NCI-H2171 (cell line): ENCODE measurements at regions not wholly inside any gene's neighbourhood (a gene's known extent, or its start where the extent isn't known, plus 50 kb on each side); places are given as distances from the start of the nearest gene placed in this dataset.

Source experiments
- DNase-seq: peaks from one replicate; lab custom pipeline; 2025; lab: John Stamatoyannopoulos, UW

DNA sequence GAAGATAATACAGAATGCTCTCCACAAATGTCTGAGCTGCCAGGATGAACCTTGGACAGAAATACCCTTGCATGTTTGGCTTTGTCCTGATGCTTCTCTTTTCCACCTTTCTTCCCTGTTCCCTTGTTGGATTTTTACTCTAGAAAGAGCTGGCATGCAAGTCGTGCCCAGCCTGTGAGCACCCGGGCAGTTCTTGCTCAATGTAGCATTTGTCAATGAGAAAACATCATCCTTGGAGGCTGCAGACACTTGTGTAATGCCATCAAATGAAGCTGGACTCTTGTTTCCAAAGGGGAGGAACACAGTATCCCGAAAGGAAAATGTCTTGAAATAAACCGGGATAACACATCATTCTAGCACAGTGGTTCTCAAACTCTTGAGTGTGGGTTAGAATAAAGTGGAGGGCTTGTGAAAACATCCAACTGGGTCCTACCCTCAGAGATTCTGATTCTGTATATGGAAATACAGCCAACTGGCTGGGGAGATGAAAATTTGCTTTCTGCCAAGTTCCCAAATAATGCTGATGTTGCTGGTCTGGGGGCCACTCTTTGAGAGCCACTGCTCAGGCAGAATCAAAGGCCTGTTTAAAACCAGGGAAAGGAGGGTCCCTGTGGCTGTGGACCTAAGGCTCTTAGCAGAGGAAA is 237.2 kb downstream of the SPATA18 start:
- no peak for DNase-seq

DNA sequence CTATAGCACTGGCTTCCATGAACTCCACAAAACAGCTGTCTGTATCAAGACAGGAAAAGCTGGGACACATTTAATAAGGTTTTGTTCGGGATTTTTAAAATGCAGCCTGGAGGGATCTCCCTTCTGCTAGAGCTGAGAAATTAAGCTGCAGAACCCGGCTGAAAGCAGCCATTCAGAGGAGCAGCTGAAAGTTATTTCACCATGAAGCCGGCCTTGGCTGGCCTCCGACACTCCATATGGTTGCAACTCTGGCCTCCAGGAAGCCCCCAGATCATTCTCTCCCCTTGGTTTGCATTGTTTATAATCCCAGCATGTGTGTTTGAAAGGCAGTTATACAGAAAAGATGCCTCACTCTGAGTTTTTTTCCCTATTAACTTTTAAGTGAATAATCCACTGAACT is 239.4 kb downstream of the SPATA18 start:
- DNase-seq: no peak

DNA sequence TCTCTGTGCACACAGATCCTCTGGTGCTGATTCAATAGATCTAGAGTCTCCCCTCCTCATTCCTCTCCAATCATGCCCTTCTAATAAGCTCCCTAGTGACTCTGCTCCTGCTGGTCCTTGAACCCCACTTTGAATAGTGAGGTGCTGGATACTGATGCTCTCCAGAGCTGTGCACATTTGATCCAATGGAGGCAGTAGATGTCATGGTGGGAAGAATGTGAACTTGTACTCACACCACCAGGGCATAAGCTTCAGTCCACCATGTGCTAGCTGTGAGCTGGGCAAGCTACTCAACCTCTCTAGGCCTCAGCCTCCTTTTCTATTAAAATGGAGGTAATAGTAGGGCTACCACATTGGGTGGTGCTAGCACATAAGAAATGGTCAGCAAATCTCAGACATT is 241.1 kb downstream of the SPATA18 start:
- no peak for DNase-seq

DNA sequence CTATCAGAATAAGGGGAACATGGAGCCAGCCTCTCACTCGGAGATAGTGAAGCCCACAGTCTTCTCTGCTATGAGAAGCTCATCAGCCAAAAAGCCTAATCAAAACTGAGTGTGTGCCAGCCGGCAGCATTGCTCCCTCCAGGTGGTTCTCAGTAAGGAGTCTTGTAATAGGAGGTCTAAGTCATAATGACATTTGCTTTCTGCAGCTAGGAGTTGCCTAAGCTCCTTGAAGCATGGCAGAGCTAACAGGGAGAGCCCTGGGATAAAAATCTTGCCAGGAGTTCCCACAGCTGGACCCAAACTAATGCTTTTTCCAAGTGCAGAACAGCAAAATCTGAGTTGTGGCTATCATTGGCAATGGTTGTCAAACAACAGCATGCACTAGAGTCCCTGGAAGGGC is 245.2 kb downstream of the SPATA18 start:
- DNase-seq: no peak

DNA sequence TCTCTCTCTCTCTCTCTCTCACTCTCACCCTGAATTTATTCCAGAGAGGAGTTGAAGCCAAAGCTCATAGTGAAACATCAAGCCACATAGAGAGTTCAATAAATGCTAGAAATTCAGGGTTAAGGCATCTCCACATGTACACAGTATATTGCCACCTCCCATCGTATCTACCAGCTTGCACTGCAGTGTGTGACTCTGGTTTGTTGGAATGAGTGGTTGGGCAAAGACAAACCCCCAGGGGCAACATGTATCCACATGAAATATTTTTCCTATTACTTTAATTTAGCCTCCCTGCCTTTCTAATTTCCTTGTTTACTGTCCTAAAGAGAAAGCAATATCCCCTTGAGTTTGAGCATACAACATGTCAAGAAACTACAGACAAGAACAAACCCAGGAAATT is 247.3 kb downstream of the SPATA18 start:
- DNase-seq: peak; percentile 0

DNA sequence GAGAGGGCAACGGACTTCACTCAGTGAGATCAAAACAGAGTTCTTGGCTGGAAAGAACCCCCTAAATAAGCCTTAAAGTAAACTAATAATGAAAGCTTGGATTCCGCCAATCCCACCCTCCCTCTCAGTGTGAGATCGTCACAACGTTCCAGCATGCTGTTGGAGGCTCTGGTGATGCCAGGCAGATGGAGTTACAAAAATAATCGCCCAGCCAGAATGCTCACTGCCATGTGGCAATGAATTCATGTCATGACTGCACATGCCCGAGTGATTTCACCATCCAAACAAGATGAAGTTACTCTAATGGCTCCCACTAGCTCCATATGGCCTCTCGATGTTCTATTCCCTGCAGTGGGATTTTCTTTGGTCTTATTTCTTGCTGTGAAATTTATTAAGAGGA is 248.0 kb downstream of the SPATA18 start:
- DNase-seq: peak; percentile 68

DNA sequence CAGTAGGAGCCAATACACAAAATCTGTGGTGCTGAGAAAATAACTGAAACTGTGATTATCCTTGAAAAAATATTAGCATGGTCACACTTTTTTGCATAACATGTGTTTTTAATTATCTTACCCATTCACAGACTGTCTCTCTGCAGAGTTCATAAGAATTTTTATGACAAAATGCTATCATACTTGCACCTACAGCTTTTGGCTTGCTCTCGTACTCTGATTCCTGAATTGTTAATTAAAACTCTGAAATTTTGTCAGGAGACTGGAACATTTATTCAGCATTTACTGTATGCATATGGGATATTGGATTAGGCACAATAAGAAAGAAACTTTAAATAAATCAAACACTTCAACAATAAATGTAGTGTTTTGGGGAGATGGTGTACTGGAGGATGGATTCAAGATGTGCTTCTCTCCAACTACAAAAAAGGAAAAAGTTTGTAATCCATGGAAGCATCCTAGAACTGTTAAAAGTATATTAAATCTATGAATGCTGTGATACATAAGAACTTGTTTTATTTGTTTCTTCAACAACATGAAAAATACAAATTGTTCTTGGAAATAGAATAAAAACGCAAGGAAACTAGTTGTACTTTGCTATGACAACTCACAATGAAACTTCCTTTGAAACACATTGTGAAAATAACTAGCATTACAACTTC is 260.5 kb downstream of the SPATA18 start:
- no peak for DNase-seq

DNA sequence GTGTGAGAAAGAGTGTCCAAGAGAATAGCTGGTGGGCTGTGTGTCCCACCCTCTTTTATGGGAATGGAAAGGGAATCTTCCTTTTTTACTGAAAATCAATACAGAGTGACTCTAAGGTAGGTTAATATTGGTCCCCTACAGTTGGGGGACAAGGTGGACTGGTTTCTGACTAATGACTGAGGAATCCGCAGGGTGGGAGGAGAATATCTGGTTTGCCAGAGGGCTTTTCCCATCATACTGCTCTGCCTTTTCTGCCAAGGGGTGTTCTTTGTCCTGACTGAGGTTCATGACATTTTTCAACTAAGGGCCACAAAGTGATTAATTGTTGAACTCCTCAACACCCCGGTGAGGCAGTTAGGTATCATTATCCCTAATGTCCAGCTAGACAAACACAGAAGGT is 261.6 kb downstream of the SPATA18 start:
- no peak for DNase-seq

DNA sequence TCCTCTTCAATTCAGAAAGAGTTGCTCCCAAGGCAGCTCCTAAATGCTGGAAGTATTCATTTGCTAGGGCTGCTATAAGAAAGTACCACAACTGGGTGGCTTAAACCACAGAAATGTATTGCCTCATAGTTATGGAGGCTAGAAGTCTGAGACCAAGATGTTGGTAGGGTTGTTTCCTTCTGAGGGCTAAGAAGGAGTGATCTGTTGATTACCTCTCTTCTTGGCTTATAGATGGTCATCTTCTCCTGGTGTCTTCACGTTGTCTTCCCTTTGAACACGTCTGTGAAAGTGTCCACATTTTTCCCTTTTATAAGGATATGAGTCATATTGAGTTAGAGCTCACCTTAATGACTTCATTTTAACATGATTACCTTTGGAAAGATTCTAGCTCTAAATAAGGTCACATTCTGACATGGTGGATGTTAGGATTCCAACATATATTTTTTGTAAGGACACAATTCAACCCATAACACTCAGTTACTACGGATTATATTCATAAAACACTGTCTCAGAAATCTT is 266.3 kb downstream of the SPATA18 start:
- DNase-seq: no peak

DNA sequence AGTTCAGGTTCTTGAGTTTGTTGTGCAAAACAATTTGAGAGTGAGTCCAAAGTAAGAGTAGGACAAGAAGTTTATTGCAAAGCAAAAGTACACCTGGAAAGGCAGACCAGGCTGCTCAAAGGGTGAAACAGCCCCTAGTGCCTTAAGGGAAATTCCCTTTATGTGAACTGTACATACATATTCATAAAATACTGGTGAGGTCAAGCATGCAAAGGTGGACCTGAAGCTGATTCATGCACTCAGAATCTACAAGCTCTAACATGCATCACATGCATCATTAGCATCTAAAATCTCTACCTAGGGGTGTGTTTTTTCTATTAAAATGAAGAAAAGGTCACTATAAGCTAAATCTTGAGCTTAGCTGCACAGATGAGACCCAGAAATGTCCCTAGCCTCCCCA is 266.9 kb downstream of the SPATA18 start:
- DNase-seq: no peak

DNA sequence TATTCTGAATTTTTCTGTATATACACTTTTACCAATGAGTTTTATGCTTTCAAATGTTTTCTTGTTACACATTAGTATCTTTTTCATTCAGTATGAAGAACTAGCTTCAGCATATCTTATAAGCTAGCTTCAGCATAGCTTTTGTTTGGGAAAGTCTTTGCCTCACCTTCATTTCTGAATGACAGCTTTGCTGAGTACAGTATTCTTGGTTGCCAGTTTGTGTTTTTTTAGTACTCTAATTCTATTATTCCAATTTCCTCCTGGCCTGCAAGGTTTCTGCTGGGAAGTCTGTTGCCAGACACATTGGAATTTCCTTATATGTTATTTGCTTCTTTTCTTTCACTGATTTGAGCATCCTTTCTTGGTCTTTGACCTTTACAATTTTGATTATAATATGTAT is 278.8 kb downstream of the SPATA18 start:
- no peak for DNase-seq

DNA sequence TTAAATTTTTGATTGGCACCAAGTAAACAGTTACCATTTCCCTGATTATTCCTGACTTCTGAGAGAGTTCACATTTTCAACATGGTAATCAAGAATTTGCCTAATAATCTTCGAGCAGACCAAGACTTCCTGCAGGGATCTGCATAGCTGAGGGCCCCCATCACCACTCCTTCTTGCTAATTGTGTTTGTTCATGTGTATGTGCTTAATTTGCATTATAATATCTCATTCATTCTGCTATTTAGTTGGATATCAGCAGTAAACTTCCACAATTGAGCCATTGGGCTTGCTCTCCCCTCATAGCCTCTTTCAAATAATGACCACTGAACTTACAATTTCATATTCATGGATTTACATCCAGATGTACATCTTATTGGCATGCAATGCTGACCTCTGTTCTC is 292.5 kb downstream of the SPATA18 start:
- no peak for DNase-seq

DNA sequence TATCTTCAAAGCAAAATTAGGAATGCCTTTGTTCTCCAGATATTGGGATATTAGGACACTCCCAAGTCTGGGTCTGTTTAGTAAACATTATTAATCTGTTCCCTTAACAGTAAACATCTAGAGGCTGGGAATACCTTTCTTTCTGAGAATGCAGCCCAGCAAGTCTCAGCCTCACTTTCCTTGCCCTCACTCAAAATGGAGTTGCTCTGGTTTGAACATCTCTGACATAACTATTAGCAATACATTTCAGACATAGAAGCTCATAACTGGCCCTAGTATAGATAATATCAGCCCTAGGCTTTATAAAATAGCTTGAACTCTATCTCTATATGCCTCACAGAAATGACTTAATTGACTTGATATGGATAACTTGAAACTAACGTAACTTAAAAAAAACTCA is 299.8 kb downstream of the SPATA18 start:
- DNase-seq: no peak

DNA sequence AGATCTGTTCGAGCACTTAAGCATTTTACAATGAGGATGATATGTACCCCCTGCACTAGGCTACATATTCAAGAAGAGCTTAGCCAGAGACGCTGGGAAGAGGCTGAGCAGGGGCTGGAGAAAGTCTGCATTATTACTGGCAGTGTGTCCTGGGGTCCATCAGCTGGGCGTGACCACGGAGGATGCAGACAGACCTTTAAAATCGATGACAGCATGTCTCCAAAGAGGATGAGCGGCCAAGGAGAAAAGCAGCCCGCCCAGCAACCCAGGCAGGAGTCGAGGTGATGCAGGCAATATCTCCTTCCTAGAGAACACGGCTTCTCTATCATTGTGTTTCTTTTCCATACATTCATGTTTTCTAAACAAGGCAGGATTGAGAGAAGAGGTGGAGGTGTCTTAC is 300.7 kb downstream of the USP46 start:
- DNase-seq: no peak

DNA sequence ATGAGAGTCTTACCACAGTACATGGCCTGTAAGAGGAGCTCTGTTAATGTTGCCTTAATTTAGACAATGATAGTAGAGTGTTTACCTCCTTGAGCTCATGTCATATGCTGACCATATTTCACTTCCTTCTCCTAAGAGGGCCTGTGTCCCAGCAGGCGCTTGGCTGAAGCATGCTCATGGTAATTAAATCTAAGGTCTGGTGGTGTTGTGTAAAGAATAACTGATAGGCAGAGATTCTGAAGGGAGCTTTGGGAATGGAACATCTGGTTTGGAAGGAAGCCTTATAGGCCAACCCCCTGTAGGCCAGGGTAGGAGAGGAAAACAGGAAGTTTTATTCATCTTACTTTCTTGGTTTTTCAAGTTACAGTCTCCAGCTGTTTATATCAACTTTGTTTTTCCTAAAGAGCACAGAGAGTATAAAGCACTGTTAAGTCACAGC is 300.2 kb downstream of the USP46 start:
- DNase-seq: no peak

DNA sequence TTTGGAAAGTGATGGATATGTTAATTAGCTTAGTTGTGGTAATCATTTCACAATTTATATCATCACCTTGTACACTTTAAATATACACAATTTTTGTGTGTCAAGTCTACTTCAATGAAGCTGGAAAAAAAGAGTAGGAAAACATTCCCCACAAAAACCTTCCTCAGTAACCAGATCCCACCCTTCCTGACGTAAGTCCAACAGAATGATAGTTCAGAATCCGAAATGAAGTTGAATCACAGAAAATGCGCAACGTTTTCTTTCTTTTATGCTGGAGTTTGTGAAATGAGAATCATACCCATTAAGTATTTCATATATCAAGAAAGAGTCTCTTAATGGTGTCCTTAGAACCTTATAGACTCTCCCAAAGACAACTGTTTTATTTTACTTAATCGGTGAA is 292.9 kb downstream of the USP46 start:
- no peak for DNase-seq

DNA sequence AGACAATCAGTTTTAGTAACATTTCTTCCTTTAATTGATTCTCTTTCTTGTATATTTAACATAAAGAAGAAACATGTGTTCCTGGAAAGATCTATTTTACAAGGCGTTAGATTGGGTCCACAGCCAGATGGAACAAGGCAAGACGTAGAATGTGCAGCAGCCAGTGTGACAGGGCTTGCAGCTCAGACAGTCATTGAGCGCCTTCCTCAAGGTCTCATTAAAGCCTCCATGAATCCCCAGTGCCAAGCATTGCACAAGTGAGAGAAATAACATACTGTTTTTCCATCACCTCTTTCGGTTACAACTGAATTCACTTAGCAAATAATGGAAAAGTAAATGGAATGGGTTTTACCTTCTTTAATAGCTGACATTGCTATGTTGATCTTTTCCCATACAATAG is 292.5 kb downstream of the USP46 start:
- DNase-seq: no peak

DNA sequence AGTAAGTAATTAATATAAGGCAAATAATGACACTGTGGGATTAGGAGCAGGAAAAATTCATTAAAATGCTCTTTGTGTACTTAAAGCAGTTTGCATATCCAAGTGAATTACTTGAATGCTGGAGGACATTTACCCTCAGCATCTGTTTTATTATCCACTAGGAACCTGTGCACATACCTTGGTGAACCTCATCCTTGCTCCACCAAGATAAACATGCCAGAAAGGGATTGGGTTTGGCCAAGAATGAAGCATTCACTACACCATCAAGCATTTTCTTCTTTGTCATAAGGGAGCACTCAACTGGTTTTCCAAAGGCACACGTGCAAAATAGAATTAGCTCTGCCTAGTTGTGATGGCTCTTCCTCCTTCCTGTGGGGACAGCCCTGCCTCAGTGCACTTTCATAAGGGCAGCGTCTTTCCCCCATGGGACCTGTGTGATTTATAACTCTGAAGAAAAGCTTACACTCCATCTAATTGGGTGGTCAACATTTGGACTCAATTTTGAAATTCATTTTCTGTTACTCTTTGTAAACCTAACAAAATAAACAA is 291.7 kb downstream of the USP46 start:
- no peak for DNase-seq

DNA sequence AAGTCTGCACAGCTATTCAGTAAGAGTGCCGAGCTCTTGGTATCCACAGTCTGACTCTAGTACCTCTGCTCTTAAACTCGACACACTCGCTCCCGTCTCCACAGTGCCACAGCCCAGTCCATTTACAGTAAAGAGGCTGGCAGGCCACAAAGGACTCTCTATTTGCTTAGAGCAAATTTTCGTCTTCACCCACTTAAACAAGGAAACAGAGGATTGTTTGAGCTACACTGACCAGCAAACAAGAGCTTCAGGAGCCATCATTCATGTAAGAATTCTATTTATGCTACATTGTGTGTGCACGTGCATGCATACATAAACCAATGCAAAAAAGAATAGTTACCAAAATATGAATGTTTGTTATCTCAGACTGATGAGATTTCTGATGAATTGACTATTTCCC is 290.2 kb downstream of the USP46 start:
- DNase-seq: no peak

DNA sequence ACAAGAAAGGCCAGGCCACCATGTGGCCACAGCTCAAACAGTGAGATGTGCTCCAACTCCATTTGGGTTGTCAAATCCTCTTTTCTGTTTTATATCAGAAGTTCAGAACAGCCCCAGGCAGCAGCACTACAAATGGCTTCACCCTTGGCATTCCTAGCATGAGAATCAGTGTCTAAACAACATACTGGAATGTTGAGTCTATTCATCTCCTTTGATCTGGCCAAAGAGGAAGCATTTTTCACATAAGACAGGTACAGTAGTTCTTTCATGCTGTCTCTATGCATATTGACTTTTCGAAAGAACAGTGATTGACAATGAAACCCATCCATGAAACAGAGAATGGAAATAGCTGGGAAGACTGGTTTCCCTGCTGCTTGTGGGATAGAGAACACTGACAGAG is 289.5 kb downstream of the USP46 start:
- no peak for DNase-seq

DNA sequence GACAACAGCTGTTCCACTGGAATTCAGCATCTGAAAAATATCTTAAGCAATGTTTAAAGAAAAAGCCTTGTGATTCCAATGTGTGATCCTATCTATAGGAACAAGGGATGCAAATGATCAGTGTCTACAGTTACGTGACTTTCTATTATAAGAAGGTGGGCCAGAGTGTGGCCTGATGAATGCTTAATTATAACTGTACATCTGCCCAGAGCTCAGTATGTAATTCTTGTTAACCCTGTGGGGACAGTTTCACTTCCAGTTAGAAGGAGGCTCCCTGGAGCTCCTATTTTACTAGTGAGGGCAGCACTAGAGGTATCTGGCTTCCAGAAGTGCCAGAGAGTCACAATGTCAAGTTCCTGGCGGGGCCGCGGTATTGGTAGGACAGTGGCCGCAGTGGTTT is 288.5 kb downstream of the USP46 start:
- no peak for DNase-seq

DNA sequence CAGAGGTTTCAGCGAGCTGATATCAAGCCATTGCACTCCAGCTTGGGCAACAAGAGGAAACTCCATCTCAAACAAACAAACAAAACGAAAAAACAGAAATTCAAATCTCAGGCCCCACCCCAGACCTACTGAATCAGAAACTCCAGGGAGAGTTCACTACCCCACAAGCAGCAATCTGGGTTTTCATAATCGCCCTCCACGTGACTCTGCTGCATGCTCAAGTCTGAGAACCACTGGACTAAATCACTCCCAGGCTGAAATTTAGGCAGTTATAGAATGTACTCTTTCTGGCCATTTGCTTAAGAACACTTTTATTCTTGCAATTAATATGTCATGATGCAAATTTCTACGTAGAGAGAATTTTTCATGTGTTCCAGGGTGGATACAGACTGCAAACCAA is 287.3 kb downstream of the USP46 start:
- no peak for DNase-seq

DNA sequence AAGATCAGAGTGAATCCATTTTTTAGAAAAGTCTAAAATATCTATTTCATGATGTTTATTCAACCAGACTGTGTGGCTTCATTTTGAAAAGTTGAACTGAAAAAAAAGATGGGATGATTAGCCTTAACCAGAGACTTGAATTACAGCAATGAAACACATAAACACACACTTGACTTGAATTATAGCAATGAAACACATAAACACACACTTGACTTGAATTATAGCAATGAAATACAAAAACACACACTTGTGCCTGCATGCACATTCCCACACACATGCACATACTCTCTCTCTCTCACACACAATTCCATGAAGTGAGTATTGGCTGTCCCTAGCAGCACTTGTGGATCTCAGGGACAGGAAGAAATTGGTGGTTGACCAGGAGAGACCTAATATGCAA is 286.8 kb downstream of the USP46 start:
- no peak for DNase-seq

DNA sequence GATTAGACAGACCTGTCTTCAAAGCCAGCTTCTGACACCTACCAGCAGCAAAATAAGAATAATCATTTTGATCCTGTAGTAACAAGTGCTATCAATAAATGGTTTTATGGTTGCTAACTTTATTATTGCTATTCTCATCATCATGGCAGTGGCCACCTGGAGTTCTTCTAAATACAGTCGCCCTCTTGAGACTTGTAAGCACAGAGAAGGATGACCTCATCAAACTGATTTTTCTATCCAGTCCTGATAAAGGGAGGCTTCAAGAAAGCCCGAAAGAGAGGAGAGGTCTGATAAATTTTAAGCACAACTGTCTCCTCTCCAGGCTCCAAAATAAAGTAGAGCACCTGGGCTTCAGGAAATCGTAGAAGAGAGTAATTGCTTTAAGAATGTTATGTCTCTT is 286.4 kb downstream of the USP46 start:
- DNase-seq: no peak
